RKO (cell line): ENCODE measurements at regions not wholly inside any gene's neighbourhood (a gene's known extent, or its start where the extent isn't known, plus 50 kb on each side); places are given as distances from the start of the nearest gene placed in this dataset.
"Not testable (repeated sequence)": the region's sequence is repeated elsewhere in the genome, so short reads cannot be mapped to it uniquely, and the experiment has no call there.

Experiments
- DNase-seq: peaks from one replicate; pipeline ENCODE4 v3.0.0-alpha.2; 2016; ENCODE audit warnings: low spot score

DNA sequence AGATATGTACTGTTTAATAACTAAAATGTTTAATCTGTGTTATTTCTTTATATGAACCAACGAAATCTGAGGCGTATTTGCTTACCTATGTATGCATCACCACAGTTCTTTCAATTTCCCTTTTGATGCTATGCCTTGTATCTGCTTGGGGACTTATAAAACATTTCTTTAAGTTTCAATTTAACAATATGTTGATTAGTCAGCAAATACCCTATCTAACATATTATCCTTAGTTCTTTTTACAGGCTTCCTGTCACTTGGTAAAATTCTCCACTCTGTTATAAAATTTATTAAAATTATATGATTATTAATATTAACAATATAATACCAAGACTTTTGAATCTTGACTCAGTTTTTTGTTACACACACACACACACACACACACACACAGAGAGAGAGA, 174.3 kb downstream of the CPS1 start:
- DNase-seq: no peak

DNA sequence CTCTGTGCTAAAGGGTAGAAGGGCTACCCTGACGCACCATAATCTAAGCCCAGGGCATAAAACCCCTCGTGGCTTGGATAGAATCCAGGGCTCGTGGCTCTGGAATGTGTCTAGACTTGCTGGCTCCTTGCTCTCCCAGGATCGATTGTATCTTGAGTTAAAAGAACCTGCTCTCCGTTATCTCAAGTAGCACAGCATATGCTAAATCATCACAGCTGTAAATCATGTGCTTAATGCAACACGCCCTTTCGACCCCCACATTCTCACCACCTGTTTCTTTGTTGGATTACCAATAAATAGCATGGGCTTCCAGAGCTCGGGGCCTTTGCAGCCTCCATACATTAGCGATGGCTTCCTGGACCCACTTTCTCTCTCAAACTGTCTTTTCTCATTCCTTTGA, 190.4 kb downstream of the CPS1 start:
- not testable (repeated sequence) for DNase-seq

DNA sequence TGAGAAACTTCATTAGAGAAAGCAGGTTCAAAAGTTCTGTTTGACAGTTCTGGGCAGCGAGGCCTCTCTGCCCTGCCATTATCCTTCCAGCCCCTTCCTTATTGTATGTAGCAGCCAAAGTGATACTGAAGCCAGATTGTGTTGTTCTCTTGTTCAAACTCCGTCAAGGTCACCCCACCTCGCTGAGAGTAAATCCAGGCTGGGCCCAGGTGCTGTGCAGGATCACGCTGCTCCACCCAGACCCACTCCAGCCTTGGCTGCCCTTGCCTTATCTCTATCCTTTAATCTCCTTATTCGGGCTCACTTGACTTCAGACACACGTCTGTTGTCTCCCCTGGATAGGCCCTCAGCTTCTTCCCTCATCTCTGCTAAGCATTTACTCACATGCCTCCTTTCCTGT, 196.1 kb downstream of the CPS1 start:
- no peak for DNase-seq

GRCh38 chr2:210753386-210753785, 197.0 kb downstream of the CPS1 start:
- no peak for DNase-seq

- DNase-seq: peak; percentile 35
These were observed 200.5 kb downstream of the CPS1 start for GRCh38 chr2:210756855-210757254.

DNA sequence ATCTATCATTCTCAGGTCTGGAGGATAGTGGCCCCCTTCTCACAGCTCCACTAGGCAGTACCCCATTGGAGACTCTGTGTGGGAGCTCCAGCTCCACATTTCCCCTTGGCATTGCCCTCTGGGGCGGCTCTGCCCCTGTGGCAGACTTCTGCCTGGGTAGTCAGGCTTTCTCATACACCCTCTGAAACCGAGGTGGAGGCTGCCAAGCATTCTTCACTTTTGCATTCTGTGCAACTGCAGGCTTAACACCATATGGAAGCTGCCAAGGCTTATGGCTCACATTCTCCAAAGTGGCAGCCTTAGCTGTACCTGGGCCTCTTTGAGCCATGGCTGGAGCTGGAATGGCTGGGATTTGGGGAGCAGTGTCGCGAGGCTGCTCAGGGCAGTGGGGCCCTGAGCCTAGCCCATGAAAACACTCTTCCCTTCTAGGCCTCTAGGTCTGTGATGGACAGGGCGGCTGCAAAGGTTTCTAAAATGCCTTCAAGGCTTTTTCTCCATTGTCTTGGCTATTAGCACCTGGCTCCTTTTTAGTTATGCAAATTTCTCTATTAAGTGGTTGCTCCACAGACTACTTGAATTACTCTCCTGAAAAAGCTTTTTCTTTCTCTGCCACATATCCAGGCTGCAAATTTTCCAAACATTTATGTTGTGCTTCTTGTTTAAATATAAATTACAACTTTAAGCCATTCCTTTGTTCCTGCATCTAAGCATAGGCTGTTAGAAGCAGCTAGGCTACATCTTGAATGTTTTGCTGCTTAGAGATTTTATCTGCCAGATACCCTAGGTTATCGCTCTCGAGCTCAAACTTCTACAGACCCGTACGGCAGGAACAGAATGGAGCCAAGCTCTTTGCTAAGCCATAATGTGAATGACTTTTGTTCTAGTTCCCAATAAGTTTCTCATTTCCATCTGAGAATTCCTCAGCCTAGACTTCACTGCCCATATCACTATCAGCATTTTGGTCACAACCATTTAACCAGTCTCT, 206.5 kb downstream of the CPS1 start:
- DNase-seq: no peak

- no peak for DNase-seq
These were observed 212.0 kb downstream of the CPS1 start for GRCh38 chr2:210768329-210768910.

DNA sequence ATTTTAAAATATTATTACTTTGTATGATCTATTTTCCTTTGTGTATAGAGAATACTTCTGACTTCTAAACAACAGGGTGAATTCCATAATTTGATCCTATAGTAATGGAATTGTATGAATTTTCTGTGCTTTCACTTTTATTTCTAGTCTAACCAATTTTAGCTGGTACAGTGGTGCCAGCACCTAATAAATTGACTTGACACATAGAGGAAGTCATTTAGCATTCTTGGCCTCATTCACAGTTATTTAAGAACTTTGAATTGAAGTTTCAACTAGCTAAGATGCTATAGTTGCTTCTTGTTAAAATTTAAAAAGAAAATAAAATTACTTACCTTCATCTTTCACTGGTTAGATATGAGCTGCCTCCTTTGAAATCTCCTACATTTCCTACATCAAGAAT, 220.4 kb downstream of the CPS1 start:
- no peak for DNase-seq

DNA sequence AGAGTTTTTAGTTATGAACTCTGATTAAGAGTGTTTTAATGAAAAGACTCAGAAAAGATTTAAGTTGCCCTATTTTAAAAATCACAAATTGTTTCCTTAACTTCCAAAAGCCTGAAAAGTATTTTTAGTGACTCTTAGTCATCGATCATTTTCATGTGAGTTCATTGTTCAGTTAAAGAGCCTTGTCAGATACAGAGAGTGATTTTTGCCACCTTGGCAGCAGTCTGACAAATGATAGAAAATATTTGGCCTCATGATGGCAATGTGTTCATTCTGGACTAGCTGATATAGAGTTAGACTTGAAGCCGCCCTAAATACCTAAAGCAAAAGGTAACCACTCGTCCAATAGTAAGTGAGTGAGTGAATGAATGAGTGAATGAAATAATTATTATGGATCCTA, 225.8 kb downstream of the CPS1 start:
- no peak for DNase-seq

- DNase-seq: not testable (repeated sequence)
These were observed 231.4 kb downstream of the CPS1 start for GRCh38 chr2:210787831-210788230.

GRCh38 chr2:210792000-210792399, 235.6 kb downstream of the CPS1 start:
- no peak for DNase-seq

DNA sequence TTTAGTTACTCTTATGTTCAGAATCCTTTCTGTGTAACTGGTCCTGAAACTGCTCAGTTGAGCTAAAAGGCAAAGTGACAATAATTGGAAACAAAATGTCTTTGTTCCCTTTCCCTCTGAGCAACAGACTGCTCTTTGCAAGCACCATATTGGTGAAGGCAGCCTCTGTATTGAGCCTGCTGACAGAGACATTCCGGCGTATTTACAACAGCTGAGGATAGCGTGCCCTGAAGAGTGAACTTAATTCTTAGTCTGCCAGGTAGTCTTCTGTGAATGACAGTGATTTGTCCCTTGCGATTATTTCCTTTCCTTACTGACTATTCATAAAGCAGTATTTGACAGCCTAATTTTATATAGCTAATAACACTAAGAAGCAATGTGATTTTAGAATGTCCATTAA, 239.1 kb downstream of the CPS1 start:
- DNase-seq: no peak

DNA sequence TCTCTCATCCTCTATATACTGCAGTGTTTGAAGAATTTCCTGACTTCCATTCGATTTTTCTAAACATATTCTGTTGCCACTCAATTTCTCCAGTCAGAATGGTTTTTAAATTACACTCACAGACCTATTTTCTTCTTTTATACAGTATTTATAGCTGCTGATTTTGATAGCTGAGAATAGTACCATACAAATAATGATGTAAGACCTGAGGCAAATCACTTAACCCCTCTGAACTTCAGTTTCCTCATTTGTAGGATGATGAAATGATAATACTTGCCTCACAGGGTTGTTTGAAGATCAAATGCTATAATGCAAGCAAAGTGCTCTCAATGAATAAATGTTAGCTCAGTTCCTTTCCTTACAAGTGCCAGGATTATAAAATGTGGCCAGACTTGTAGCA, 241.8 kb downstream of the CPS1 start:
- DNase-seq: no peak

GRCh38 chr2:210814251-210815025, 258.0 kb downstream of the CPS1 start:
- no peak for DNase-seq

DNA sequence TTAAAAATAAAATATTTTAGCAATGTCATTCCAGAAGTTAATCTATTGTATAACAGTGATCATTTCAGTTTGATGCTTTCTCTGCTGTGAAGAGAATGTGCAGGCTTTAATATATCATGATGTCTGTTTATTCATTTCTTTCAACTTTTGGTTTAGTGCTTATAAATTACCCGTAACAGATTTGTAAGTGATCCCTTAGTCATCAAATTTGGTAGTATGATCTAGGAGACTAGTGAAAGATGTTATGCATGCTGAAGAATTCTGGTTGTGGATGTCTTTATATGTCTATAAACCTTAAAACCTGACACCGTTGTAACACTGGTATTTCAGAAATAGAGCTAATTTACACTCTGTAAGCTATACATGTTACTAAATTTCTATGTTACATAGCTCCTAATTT, 260.4 kb downstream of the CPS1 start:
- no peak for DNase-seq

- DNase-seq: no peak
These were observed 262.1 kb downstream of the CPS1 start for GRCh38 chr2:210818473-210818872.

GRCh38 chr2:210833403-210833802, 277.0 kb downstream of the CPS1 start:
- no peak for DNase-seq

GRCh38 chr2:210839034-210839433, 282.6 kb downstream of the CPS1 start:
- DNase-seq: no peak

- DNase-seq: no peak
These were observed 283.1 kb downstream of the CPS1 start for GRCh38 chr2:210839450-210839849.

DNA sequence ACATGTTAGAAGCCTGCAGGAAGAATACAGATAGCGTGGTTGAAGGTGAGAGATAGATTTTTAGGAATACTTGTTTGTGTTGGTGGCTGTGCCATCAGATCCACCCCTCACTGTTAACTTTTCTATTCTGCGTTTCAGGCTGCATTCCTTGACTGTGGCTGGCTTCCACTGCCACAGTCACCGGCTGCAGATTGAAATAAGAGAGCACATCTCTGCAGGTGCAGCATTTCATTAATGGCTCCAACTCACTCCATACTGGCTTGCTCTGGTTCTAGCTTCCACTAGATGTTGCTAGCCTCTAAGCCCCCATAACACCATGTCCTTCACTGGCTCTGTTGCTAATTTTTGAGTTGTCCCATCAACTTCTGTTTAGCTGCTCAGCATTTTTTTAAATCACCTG, 286.5 kb downstream of the CPS1 start:
- no peak for DNase-seq

- no peak for DNase-seq
These were observed 287.6 kb downstream of the CPS1 start for GRCh38 chr2:210844016-210844415.

DNA sequence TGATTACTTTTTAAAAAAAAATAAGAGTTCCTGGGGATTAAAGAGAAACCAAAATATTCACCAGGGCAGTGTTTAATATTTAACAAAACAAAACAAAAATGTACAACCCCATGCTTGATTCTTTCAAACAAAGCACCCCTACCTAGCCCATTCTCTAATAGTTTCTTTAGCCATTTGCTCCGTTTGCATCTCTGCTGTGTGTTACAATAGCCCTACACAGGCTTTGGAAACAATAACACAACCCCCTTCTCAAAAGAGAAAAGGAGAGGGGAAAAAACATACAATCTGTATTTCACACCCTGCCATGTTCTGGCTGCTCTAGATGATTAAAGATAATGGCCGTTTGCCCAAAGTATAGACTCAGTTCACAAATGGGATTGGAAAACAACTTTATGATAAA, 302.9 kb downstream of the CPS1 start:
- no peak for DNase-seq

GRCh38 chr2:210860276-210860675, 303.9 kb downstream of the CPS1 start:
- DNase-seq: no peak
